Coronary artery (tissue), 2 donors: ENCODE measurements at regions not wholly inside any gene's neighbourhood (a gene's known extent, or its start where the extent isn't known, plus 50 kb on each side); places are given as distances from the start of the nearest gene placed in this dataset.

ENCODE experiments used
- DNase-seq: peaks from one replicate; pipeline ENCODE4 v3.0.0-alpha.2; 2017; ENCODE audit warnings: low spot score
- H3K27ac ChIP-seq, 2 donors: fragments of 200-600 bp; sonication (generic); one replicate each; pipeline ENCODE4 v1.5.1; 2016 to 2019
- H3K4me3 ChIP-seq: fragments of 200-600 bp; sonication (generic); 2 replicates; pipeline ENCODE4 v1.5.1; 2016; ENCODE audit warnings: mild to moderate bottlenecking, moderate library complexity
- CTCF ChIP-seq: fragments of 200-600 bp; sonication (generic); IDR thresholded peaks from one replicate; pipeline ENCODE4 v1.5.1; 2019; ENCODE audit warnings: antibody characterized with exemption

GRCh38 chr1:188397521-188397920 lies 1568.8 kb downstream of the PLA2G4A start:
- Histone ChIP-seq H3K27ac (no peak overlapping the region), H3K4me3 (no peak overlapping the region)
- DNase-seq, result no peak
- no peak for TF ChIP-seq CTCF

- no peak overlapping the region for H3K4me3 ChIP-seq
- no peak for DNase-seq
- no peak for TF ChIP-seq CTCF
- H3K27ac ChIP-seq, result no peak overlapping the region
Observed at GRCh38 chr1:188402986-188403385, 1574.2 kb downstream of the PLA2G4A start.

DNA sequence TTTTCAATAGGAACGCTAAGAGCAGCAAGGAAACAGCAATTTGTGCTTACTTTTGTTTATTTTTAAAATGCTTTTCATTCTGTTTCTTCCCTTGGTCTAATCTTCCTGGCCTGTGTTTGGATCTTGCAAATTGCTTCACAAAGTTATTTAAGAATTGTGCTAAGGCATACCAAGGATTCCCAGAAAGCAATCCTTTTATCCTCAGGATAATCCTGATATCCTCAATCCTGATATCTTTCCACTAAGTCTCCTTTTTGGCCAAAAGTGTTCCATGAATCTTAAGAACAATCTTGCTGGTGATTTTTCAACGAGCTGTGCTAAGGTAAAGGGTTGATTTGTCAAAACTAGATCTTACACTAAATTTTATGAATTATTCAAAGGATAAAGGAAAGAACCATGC lies 1577.9 kb downstream of the PLA2G4A start:
- no peak for TF ChIP-seq CTCF
- no peak overlapping the region for H3K27ac ChIP-seq
- H3K4me3 ChIP-seq, result no peak overlapping the region
- DNase-seq, result no peak

DNA sequence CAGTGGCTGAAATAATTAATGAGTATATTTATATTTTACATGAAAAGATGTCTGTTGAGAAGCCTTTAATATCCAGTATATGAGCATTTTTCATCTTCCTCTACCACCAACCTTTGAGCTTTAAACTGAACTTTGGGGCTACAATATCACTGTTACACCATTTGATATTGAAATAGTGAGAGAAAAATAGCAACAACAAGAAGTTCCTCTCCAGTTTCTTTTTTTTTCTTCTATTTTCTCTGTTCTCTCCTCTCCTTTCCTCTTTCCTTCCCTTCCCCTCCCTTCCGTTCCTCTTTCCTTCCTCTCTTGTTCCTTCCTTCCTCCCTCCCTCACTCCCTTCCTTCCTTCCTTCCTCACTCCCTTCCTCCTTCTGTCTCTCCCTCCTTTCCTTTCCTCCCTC lies 1591.4 kb downstream of the PLA2G4A start:
- no peak for TF ChIP-seq CTCF
- H3K4me3 ChIP-seq, result no peak overlapping the region
- H3K27ac ChIP-seq, result no peak overlapping the region
- no peak for DNase-seq

DNA sequence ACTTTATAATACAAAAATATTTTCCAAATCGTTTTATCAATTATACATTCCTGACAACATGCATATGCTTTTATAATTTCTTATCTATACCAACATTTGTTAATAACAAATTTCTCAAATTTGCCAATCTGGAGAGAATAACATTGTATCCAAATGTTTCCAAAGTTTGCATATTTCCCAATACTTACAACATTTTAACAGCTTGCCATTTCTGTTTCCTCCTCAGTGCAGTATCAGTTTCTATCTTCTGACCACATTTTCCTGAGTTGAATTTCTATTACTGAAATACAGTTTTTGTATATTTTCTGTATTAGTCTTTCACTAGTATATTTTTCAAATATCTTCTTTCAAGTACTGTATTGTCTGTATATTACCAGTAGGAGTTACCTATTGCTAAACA lies 1594.3 kb downstream of the PLA2G4A start:
- no peak for TF ChIP-seq CTCF
- no peak overlapping the region for H3K27ac ChIP-seq
- no peak overlapping the region for H3K4me3 ChIP-seq
- no peak for DNase-seq

DNA sequence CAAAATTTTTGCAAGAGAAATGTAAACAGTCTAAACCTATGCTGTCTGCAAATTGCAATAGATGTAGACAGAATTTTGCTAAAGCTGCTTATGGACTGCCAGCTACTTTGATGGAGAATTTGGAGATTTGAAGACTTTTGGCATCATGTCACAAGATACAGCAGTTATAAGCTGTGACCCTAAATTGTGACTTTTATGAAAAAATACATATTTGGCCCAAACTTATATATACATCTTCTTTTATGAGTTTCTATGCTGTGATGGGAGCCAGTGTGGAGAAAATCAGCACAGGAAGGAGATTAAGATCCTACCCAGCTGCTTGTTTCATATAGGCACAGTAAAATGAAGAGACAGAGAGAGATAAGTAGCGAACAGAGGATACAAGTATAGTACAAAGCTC lies 1595.4 kb downstream of the PLA2G4A start:
- DNase-seq, result no peak
- Histone ChIP-seq H3K27ac (no peak overlapping the region), H3K4me3 (no peak overlapping the region)
- no peak for TF ChIP-seq CTCF

DNA sequence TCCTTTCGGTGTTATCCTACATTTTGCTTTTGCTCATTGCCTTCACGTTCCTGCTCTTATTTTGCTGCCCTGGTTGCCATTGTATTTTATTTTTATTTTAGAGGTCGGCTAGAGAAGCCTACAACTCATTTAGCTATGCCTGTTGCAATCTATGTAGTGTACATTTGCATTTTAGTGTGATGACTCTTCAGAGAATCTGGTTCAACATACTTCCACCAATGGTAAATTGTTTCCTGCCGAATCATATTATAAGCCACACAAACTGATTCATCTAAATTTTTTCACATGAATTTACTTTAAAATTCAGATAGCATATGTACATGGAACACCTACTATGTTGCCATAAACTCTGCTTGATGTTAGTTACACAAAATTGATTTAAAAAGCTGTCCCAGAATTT lies 1596.9 kb downstream of the PLA2G4A start:
- no peak for TF ChIP-seq CTCF
- no peak for DNase-seq
- Histone ChIP-seq H3K27ac (no peak overlapping the region), H3K4me3 (no peak overlapping the region)
